Heart left ventricle (tissue), 13 donors: ENCODE measurements at regions not wholly inside any gene's neighbourhood (a gene's known extent, or its start where the extent isn't known, plus 50 kb on each side); places are given as distances from the start of the nearest gene placed in this dataset.

Source experiments
- POLR2A ChIP-seq, 2 donors: fragments of 450-650 bp; IDR thresholded peaks; one replicate each; pipeline ENCODE4 v1.6.1; 2017; ENCODE audit warnings: antibody characterized with exemption in 2 of 2, mild to moderate bottlenecking in 2 of 2, moderate library complexity in 2 of 2
- TF ChIP-seq, protein P1 (sequence below), 12 donors: fragments of 200-600 bp; sonication (generic) in 4 of 12; IDR thresholded peaks; one replicate each; pipeline versions ENCODE4 v1.5.0 to v1.8.0; 2018 to 2022; ENCODE audit warnings: antibody characterized with exemption in 12 of 12, mild to moderate bottlenecking in 5 of 12
- donor health status: ischemic (EF 13 %, LVEDD 7.1; RV severe dilation, severe dysfunction).
- donor health status: DM: no; HTN: yes; CAD: no.
- donor health status: DM: no; HTN: no; CAD: no.
- donor health status: ischemic (EF 25% LVEDD 6.9; RV normal size, moderate dysfunction).
- donor health status: ischemic (EF 25% LVEDD 5.7; RV mildly dilated, moderate dysfunction).
- donor health status: ischemic (EF 35%, LVEDD 5.7; RV mildly dilated, moderate dysfunction).
- donor health status: nonischemic (EF 11% LVEDD 7.7; RV severe dilation, severe dysfunction).
- donor health status: DM: yes; HTN: yes; CAD: no.
- donor health status: PGD.
- donor health status: ischemic (EF 29% LVEDD 5.4; RV normal size, mild dysfunction).
- donor health status: nonischemic (EF 23%, LVEDD 6.1; RV moderate dilation, normal function).

DNA sequence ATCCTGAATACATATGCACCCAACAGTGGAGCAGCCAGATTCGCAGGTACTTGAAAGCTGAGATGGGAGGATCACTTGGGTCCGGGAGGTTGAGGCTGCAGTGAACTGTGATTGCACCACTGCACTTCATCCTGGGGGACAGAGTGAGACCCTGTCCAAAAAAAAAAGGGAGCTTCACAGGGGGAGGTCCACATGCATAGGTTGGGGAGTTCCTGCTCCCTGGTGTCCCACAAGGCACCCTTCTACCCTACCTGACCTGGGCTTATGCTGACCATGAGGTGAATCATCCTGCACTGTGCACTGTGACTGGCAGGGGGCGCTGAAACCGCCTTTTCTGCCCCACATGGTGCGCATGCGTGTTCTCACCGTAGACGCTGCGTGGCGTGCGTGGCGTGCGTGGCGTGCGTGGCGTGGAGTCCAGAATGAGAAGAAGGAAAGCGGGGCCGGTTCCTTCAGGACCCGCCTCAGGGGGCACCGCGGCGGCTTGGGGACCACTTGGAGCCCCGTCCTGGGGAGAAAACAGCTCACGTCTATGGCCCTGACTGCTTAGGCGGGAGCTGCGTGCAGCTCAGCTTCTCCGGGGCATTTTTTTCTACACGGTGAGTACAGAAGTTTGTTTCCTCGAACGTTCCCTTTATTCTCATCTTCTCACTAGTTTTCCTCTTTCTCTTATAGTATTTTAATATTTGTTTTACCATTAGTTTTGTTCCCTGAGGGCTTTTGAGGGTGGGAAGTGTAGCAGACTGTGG, 116.6 kb upstream of the GRK3 start:
- TF ChIP-seq, protein P1, sequence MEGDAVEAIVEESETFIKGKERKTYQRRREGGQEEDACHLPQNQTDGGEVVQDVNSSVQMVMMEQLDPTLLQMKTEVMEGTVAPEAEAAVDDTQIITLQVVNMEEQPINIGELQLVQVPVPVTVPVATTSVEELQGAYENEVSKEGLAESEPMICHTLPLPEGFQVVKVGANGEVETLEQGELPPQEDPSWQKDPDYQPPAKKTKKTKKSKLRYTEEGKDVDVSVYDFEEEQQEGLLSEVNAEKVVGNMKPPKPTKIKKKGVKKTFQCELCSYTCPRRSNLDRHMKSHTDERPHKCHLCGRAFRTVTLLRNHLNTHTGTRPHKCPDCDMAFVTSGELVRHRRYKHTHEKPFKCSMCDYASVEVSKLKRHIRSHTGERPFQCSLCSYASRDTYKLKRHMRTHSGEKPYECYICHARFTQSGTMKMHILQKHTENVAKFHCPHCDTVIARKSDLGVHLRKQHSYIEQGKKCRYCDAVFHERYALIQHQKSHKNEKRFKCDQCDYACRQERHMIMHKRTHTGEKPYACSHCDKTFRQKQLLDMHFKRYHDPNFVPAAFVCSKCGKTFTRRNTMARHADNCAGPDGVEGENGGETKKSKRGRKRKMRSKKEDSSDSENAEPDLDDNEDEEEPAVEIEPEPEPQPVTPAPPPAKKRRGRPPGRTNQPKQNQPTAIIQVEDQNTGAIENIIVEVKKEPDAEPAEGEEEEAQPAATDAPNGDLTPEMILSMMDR (IDR thresholded peaks at IDR 0.05), result peak; percentile 78 to 99 (median 92)
- TF ChIP-seq POLR2A (IDR thresholded peaks at IDR 0.05), result peak in 1 of 2 donors; percentile 65
